HG03354 (cell line): ENCODE measurements at regions not wholly inside any gene's neighbourhood (a gene's known extent, or its start where the extent isn't known, plus 50 kb on each side); places are given as distances from the start of the nearest gene placed in this dataset.

ENCODE experiments used
- ATAC-seq: cut with Tn5 transposase; IDR thresholded peaks from one replicate; pipeline ENCODE4 v1.9.1; 2021; ENCODE audit warnings: mild to moderate bottlenecking; ENCODE audit not compliant: unreplicated experiment, poor library complexity, severe bottlenecking

DNA sequence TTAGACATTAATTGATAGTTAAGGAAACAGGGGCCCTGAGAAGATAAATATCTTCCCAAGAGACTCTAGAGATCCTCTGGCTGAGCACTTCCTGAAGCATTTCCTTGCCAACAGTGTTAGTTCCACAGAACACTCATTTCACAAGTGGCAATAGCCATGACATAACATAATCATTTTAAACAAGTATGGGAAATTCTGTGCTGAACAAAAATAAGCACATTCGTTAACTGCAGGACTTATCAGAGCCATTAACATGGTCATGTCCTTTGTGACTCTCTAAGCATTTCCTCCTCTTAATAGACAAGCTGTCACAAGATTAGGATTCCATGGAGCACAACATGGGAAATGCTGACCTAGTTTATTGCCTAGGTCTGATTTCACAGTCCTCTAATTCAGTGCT is 184.9 kb downstream of the SNX18 start:
- no peak for ATAC-seq

DNA sequence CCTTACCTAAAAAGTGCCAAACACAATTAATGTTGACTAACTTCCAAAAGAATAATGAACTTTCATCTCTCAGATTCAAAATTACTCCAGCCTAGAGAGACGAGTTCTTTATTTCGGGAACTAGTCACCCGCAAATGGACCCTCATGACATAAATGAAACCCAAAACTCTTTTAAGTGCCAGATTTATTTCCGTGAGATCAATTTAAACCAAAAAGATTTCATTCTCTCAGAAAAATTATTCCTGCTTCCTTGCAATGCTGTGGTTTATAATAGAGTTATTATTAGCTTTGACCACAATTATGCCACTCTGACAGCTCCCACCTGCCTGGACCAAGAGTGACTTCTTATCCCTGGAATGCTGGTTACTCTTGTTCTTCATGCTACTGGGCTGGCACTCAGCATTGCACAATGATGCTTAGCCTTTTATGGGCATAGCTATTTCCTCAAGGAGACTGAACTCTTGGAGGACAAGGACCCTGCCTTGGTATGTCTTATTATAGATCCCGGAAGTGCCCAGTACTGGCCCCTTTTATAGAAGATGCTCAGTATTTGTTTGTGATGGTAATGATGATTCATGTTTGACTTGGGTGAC is 183.5 kb downstream of the SNX18 start:
- ATAC-seq = no peak

DNA sequence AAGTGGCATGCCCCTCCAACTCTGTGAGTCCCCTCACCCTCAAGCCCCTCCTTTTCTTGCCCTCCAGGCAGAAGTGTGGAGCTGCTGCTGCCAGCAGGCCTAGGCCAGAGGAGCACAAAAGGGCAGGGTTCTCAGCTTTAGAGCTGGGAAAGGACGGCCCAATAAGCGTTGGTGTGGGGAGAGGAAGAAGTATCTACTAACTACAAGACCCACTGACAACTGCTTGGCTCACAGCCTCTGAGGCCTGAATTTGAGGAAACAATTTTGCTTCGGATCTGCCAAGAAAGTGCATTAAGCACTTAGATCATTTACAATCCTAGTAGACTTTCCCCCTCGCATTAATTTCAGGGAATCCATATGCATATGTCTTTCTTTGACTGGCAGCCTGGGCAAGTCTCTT is 179.4 kb downstream of the SNX18 start:
- no peak for ATAC-seq

DNA sequence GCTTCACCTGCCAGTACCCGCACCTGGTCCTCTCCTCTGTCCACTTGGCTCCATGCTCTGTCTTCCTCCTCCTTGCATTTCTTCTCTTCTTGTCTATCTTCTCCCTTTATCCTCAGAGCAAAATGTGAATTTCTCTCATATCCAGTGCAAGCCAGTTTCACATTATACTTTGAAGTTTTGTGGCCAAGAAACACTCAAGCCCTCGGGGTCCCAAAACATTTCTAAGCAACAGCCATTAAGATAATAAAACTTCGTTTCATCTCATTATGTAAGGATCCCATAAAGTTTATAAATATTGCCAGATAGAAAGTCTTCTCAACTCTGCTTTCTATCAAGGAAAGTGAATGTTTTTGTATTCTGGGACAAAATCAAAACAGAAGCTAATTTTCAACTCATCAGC is 178.8 kb downstream of the SNX18 start:
- ATAC-seq = no peak

DNA sequence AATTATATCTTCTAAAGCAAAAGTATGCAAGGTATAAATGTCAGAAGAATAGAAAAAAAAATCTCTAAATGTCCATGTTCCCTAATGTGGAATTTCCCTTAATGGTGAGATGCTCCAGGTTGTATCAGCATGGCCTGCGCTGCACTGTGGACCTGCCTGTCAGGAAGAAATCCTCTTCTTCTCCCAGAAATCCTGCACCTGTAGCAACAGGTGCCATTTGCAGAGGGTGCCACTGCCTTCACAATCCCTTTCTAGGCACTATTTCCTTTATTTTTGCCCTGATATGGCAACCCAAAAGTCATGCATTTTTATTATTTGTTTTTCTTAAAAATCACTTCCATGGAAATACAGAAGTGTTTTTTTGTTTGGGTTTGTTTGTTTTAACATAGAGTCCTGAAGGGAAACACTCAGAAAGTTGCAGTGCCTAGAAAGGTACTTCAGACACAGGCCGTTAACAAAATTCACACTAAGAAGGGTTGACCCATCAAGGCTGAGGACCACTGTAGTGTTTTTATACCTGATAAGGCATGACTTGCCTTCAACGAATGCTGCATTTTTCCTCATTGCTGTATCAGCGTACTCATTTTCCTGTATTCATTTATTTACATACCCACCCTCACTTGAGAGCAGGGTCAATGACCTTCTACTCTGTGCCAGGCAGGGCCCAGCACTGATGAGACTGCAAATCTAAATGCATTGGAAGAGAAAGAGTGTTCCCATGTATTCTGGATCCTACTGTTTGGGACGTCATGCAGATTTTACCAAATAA is 177.8 kb downstream of the SNX18 start:
- ATAC-seq = no peak

DNA sequence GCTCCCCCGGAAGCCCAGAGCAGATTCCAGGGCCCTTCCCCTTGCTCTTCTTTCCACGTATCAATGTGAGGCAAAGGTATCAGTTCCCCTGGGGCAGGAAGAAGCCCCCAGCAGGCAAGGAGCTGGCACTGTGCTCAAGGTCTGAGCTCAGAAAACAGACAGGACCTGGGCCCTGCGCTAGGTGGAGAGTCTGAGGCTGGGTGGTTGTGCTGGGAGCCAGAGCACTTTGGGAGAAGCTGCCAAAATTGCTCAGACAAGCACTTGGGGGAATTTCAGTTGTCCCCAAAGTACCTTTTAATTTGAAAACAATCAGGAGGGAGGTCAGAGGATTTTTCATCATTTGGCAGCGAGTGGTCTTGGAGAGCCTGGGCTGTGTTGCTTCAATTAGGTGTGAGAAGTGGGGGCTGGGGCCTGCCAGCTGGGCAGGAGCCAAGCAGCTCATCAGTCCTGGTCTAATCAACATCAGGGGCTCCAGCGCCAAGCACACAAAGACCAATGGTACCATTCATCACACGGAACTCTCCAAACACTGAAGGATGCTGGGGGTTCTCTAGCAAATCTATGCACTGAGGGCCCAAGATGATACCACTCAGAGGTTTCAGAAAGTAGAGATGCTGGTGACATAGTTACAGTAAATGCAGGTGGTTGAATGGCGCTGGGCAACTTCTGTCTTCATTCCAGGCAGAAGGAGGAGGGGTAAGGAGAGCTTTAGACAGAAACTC is 176.5 kb downstream of the SNX18 start:
- no peak for ATAC-seq

DNA sequence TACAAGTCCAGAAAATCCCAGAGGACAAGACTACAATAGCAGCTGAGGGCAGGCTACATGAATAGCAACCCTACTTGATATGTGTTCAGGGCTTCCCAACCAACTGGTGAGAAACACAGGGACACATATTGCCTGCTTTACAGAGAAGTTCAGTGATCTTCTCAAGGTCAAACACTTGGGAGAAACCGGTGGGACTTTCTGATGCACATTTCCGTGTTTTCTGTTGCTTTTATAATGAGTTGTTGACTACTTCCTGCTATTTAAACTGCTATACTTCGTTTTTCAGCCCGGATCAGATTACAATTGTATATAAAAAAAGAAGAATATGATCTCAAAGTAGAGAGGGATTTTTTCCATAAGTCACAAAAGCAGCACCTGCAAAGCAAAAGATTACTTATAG is 175.1 kb downstream of the SNX18 start:
- no peak for ATAC-seq

DNA sequence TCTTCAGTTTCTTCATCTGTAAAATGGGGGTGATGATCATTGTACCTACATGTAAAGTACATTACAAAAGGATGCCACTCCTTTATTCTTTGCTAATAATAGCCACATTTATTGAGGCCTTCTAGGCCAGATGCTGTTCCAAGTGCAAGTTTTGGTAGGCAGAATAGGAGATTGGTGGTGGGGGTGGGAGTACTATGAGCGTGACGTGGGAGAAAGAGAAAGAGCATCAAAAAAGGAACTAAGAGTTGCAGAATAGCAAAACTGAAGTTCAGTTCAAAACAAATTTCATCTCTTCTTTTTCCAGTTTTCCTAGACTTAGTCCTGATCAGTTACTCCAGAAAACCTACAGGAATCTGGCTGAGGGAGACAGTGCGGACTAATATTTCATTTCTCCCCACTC is 174.1 kb downstream of the SNX18 start:
- ATAC-seq = no peak

DNA sequence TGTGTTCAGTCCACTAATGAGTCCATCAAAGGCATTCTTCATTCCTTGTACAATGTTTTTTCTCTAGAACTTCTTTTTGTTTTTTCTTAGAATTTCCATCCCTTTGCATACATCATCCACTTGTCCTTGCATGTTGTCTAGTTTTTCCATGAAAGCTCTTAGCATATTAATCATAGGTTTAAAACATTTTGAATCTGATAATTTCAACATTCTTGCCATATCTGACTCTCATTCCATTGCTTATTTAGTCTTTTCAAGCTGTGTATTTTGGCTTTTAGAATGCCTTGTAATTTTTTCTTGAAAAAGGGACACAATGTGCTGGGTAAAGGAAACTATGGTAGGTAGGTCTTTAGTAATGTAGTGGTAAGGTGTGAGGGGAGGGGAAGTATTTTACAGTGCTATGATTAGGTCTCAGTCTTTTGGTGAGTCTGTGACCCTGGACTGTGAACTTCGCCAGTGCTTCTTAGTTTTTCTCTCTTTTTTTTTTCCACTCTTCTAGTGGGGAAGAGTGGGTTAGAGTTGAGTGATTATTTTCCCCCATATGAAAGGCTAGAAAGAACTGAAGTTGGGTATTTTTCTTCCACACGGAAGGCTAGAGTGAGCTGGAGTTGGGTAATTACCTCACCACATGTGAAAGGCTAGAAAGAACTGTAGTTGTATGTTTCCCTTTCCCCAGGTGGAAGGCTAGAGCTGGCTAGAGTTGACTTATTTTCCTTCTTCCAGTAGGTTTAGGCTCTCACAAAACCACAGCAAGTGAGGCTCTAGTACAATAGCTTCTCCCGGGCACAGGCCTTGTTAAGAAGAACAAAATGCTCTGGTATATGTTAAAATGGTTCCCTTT is 172.1 kb downstream of the SNX18 start:
- ATAC-seq = no peak

DNA sequence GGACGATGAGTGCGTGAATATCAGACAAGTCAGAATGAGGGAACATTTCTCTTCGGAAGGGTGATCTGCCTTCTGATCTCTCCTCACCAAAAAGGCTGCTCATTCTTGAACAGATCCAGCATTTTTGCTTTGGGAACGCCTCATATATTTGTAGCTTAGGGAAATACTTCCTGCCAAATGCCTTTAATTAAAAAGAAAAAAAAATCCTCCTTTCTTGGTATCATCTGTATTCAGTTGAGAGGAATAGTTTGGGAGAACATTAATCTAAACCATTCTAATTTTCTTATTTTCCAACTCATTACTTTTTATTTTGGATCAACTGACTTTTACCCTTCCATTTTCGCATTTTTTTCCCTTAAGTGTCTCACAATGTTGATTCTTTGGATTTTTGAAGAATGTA is 163.4 kb downstream of the SNX18 start:
- no peak for ATAC-seq

DNA sequence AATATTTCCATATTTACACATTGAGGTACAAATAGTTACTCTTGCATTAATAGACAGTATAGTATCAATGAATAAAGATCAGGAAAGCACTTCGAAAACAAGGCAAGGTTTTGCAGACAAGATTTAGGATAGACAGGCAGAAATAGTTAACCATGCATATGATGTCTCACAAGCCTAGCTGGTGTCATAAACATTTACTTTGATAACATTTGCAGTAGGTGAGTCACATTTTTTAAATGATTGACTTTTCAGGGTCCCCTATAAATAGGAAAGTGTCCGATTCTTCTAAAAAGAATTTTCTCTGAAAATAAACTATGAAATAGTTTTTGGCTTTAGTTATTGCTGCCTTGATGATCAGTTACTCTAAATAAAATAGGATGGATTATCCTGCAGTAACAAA is 162.1 kb downstream of the SNX18 start:
- no peak for ATAC-seq

DNA sequence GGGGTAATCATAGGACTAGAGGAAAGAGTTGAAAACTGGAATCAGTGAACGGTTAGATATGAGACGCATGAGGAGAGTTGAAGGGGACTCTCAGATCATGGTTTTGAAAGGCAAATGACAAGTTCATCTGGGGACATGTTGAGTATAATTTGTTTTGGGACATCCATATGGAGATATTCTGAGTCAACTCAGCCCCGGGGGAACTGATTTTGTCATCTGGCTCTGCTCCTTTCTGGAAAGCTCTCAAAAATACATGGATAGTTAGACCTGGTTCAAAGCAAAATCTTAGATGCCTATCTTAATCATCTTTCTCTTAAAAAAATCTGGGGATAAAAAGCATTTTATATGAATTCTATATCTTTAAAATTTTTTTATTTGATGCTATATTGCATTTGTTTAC is 161.2 kb downstream of the SNX18 start:
- no peak for ATAC-seq

DNA sequence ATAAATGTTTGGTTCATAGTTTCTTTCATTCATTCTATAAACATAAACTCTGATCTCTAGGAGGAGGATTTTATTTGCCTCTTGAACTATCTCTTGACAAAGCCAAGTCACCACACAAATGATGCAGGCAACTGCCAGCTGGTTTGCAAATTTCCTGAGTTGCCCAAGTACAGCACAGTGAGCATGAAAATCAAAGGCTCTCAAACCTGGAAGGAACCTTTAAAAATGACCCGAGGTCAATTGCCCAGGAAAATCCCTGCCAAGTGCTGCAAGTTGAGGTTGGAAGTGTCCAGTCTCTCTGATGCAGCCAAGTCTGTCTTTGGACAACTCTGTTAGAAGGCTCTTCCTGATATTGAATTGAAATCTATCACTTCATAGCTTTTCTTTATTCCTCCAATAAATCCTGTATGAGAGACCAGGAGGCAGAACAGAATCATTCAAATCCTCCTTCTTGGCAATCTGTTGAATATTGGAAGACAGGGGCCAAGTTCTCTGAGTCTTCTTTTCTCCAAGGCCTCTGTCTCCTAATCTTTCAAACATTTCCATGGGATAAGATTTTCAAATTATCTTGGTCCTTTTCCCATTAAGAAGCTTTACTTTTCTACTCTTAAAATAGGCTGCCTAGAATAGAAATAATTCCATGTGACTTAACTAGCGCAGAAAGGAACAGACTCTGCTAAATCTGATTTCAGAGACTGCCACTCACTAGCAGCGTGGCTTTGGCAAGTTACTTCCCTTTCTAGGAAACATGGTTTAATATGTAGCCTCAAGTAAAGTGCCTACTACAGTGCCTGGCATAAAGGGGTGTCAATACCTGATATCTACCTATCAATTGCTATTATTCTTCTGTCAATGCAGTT is 159.2 kb downstream of the SNX18 start:
- no peak for ATAC-seq

DNA sequence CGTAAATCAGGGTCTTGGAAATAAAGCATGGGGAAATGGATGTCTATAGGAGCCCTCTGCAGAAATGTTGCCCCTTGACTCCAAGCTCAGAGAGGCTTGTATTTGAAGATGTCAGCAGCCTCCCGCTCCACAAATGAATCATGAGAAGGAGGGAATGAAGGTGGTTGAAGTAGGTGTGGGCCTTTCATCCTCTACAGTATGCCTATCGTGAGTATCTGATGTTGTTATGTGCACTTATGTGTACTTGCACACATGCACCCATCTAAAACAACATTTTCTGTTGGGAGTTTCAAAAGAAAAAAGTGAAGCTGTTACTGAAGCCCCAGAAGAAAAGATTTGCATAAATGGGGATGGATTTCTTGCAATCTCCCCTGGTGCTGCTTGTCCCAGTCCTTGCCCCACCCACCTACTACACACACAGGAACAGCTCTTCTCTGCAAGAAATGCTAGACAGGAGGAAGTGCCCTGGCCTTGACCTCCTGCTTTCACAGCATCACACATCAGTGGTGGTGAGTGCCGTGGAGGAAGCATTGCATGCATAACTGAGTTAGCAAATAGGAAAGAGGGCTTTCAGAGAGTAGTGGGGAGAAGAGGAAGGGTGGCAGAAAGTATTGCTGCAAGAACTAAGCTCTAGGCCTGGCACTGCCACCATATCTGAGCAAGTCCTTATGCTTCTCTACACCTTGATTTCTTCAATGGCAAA is 156.1 kb downstream of the SNX18 start:
- ATAC-seq = no peak

DNA sequence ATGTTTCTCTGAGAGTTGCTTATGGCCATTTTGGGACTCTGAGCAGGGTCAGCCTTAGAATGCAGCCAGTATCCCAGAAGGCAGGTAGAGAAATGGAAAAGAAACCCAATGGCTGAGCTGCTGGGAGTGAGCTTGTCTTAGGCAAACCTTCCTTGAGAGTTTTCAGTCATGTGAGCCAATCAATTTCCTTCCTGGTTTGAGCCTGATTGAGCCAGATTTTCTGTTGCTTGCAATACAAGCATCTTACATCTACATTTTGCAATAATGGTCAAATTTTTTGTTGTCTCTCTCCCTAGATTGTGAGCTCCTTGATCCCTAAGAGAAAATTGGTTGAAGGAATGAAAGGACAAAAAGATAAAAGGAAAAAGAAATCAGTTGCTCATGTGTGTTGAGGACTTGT is 155.3 kb downstream of the SNX18 start:
- no peak for ATAC-seq

DNA sequence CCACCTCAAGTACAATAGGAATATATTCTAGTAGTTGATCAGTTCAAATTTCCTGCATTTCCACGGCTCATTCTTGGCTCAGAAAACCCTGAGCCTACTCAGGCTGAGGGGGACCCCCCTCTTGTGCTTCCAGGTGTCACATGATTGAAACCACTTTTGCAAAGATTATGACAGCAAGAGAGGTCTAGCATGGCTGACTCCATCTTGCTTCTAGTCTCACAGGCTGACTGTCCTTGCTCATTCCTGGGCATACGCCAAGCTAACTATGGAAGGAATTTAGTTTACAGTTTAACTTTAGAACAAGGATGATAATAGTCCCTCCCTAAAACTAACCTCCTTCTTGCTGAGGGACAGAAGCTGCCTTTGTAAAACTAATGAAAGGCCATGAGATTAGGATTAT is 154.1 kb downstream of the SNX18 start:
- no peak for ATAC-seq

DNA sequence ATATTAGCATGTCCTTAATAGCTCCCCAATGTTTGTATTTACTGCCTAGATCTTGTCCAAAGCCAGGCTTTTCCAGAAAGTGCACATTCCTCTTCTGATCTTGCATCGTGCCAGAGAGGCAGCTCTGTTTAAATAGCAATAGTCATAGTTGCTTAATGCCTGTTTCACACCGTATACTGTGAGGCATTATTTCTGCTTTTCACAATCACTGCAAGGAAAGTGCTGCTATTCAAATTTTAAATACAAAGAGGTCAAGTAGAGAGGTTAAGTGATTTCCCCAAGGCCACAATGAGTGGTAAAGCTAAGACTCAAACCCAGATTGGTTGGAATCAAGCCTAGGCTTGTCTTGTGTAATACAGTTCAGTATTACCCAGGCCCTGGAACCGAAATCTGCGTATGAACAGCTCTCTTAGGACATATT is 153.6 kb downstream of the SNX18 start:
- ATAC-seq = no peak

DNA sequence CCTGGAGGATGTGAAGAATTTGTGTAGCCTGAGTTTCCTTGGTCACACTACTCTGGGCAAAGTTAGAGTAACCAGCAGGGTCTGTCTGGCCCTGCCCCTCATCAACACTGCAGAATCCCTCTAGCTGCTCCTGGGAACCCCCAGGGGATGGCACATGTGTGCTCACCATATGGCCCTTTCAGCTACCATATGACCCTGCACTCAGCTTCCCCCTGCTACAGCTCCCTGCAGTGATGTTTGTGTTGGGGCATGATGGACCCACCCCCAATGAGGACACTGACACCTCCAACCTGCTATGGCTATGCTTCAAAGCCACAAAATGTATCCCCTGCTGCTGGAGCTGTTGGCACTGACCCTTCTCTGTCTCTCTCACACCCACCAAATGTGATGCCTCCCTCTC is 152.7 kb downstream of the SNX18 start:
- ATAC-seq = no peak

DNA sequence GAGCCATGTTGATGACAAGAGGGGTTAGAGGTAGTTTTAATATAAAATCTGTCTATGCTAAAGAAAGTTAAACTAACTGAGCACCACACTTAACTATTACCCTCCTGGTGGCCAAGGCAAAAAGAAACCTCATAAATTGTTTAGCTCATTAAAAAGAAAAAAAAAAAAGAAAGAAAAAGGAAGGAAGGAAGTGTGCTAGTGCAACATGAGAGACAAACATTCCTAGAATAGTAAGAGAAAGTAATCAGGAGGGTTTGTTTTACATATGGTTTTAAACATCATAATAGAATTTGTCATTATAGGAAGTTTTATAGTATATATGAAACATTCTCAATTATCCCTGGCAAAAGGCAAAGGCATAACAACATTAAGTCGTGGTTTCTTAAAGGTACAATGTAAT is 152.3 kb downstream of the SNX18 start:
- ATAC-seq = no peak
